Endothelial cell of umbilical vein (primary cell): ENCODE measurements at regions not wholly inside any gene's neighbourhood (a gene's known extent, or its start where the extent isn't known, plus 50 kb on each side); places are given as distances from the start of the nearest gene placed in this dataset.

Experiments used
- BruUV-seq: library from RNA; stranded (reverse); fragments of 400-500 nt; replicated peaks from 2 replicates; lab custom pipeline; 2021; lab: Mats Ljungman, UMichigan
- CTCF ChIA-PET: fragments of 300-600, 350-600 bp; sonication (Branson Sonifier 250); formaldehyde crosslinking; loops from one replicate; lab custom pipeline; 2021; ENCODE audit warnings: antibody characterized with exemption, inconsistent platforms; lab: Charles Lee
- POLR2A ChIA-PET: fragments of 300-600, 350-600 bp; sonication (Branson Sonifier 250); formaldehyde crosslinking; loops from one replicate; lab custom pipeline; 2021; ENCODE audit warnings: antibody characterized with exemption, inconsistent platforms; lab: Charles Lee
- DNase-seq: peaks from one replicate; pipeline ENCODE4 v3.0.0-alpha.2; 2011; ENCODE audit warnings: low read depth, low spot score
- FAIRE-seq: peaks from 2 replicates; lab custom pipeline; 2011; peaks lifted over from hg19 to GRCh38; lab: Jason Lieb, UNC
- H2AFZ ChIP-seq: 2 replicates; pipeline ENCODE4 v1.6.0; 2012; ENCODE audit warnings: low read depth, low read length, control low read depth, inconsistent platforms
- H3K27ac ChIP-seq: 2 replicates; pipeline ENCODE4 v1.5.1; 2011; ENCODE audit warnings: low read depth, mild to moderate bottlenecking, control low read depth, low read length, moderate library complexity; ENCODE audit not compliant: insufficient read depth
- H3K27me3 ChIP-seq, 2 experiments: 2 replicates each; pipeline versions ENCODE4 v1.6.0 to v1.6.1; 2011; ENCODE audit warnings: low read length in 2 of 2, mixed read lengths in 1 of 2; ENCODE audit not compliant: control insufficient read depth in 2 of 2, insufficient read depth in 2 of 2
- H3K36me3 ChIP-seq, 2 experiments: 2 replicates in 1 of 2; 3 replicates in 1 of 2; pipeline ENCODE4 v1.5.1; 2011; ENCODE audit warnings: low read length in 2 of 2, mild to moderate bottlenecking in 1 of 2, moderate library complexity in 1 of 2; ENCODE audit not compliant: control insufficient read depth in 2 of 2, insufficient read depth in 2 of 2; ENCODE audit errors: extremely low read depth in 1 of 2
- H3K4me1 ChIP-seq: 3 replicates; pipeline ENCODE4 v1.5.1; 2011; ENCODE audit warnings: mild to moderate bottlenecking, low read length; ENCODE audit not compliant: control insufficient read depth, insufficient read depth; ENCODE audit errors: extremely low read depth
- H3K4me2 ChIP-seq: 2 replicates; pipeline ENCODE4 v1.6.1; 2011; ENCODE audit warnings: low read length, control low read depth, mixed read lengths; ENCODE audit not compliant: insufficient read depth
- H3K4me3 ChIP-seq, 3 experiments: fragments of 200-600 bp in 1 of 3; sonication (generic), shearing (Covaris generic) in 1 of 3; replicated peaks in 1 of 3; 2 replicates each; pipeline ENCODE4 v1.5.1; 2011 to 2016; ENCODE audit warnings: control low read depth in 3 of 3, low read length in 3 of 3, mild to moderate bottlenecking in 2 of 3, inconsistent platforms in 1 of 3, low read depth in 1 of 3, moderate library complexity in 1 of 3; ENCODE audit not compliant: insufficient read depth in 1 of 3
- H3K79me2 ChIP-seq: 2 replicates; pipeline ENCODE4 v1.6.0; 2012; ENCODE audit warnings: low read length, inconsistent platforms; ENCODE audit not compliant: control insufficient read depth, insufficient read depth
- H3K9ac ChIP-seq: replicated peaks from 2 replicates; pipeline ENCODE3; 2011; ENCODE audit warnings: low read length, control low read depth; ENCODE audit not compliant: insufficient read depth; ENCODE audit errors: extremely low read depth
- H3K9me1 ChIP-seq: replicated peaks from 3 replicates; pipeline ENCODE4 v1.6.0; 2011; ENCODE audit warnings: mild to moderate bottlenecking, low read length; ENCODE audit not compliant: control insufficient read depth, insufficient read depth; ENCODE audit errors: extremely low read depth
- H3K9me3 ChIP-seq: replicated peaks from 2 replicates; pipeline ENCODE4 v1.5.1; 2012; ENCODE audit warnings: low read length, inconsistent platforms; ENCODE audit not compliant: control insufficient read depth, insufficient read depth
- H4K20me1 ChIP-seq: replicated peaks from 2 replicates; pipeline ENCODE3; 2011; ENCODE audit warnings: mild to moderate bottlenecking, low read length; ENCODE audit not compliant: control insufficient read depth, insufficient read depth; ENCODE audit errors: extremely low read depth
- EZH2 ChIP-seq: IDR thresholded peaks from 2 replicates; pipeline ENCODE4 v1.6.1; 2012; ENCODE audit warnings: borderline replicate concordance, low read depth, mild to moderate bottlenecking, moderate library complexity, low read length, inconsistent platforms; ENCODE audit not compliant: severe bottlenecking
- FOS ChIP-seq: IDR thresholded peaks from 2 replicates; pipeline ENCODE4 v1.6.1; 2011; ENCODE audit warnings: mild to moderate bottlenecking, low read length, moderate library complexity, borderline replicate concordance; ENCODE audit not compliant: insufficient read depth
- GATA2 ChIP-seq: IDR thresholded peaks from 2 replicates; pipeline ENCODE4 v1.7.0; 2011; ENCODE audit warnings: low read depth, mild to moderate bottlenecking, moderate library complexity, mixed read lengths, low read length; ENCODE audit not compliant: insufficient read length, insufficient read depth
- JUN ChIP-seq: IDR thresholded peaks from 2 replicates; pipeline ENCODE4 v1.6.1; 2011; ENCODE audit warnings: borderline replicate concordance, low read depth; ENCODE audit not compliant: insufficient read length, insufficient read depth
- MAX ChIP-seq: IDR thresholded peaks from 2 replicates; pipeline ENCODE4 v1.6.1; 2011; ENCODE audit not compliant: insufficient read depth, insufficient read length
- MYC ChIP-seq: IDR thresholded peaks from one replicate; pipeline ENCODE4 v1.6.1; 2011; ENCODE audit warnings: mild to moderate bottlenecking, low read depth, low read length
- POLR2A ChIP-seq: IDR thresholded peaks from 2 replicates; pipeline ENCODE4 v1.6.1; 2012; ENCODE audit warnings: low read depth, mild to moderate bottlenecking, control low read depth, low read length
- POLR2AphosphoS5 ChIP-seq: IDR thresholded peaks from 2 replicates; pipeline ENCODE4 v1.6.1; 2012; ENCODE audit warnings: low read depth, mild to moderate bottlenecking, control low read depth, low read length, moderate library complexity; ENCODE audit not compliant: insufficient read depth
- dilution Hi-C: fragments of 300-500 bp; cut with MboI; formaldehyde crosslinking; loops from one replicate; pipeline ENCODE4 v1.15.0; 2019; ENCODE audit warnings: low sequenced_read_pairs; ENCODE audit not compliant: extremely low pct_ligation_motif_present
- intact Hi-C: fragments of 100-400 bp; cut with micrococcal nuclease; formaldehyde crosslinking; loops from one replicate; pipeline ENCODE4 v1.10.0; 2022
- TF ChIP-seq, protein P1 (sequence below), 2 donors: IDR thresholded peaks; 1 replicate in 1 of 2; 2 replicates in 1 of 2; pipeline ENCODE4 v1.5.1; 2011; ENCODE audit warnings: low read length in 2 of 2, mild to moderate bottlenecking in 2 of 2, moderate library complexity in 2 of 2, control low read depth in 1 of 2, inconsistent platforms in 1 of 2, low read depth in 1 of 2; ENCODE audit not compliant: insufficient read depth in 1 of 2; ENCODE audit errors: extremely low read depth in 1 of 2

DNA sequence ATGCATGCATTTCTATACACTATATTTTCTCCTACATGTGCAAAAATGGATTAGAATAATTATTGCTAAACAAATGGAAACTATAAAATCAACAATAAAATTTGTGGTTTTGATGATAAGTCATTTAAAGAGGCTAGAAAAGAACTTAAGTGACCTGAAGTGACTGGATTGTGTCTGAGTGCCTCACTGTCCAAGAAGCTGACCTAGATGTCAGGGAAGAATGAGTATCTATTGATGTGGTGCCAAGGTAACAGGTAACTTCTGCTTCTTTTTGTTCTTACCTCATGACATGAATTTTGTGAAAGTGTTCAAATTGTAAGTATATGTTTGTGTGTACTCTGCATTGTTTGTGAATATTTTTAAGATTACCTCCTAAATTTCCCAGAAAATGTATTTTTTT, 1623.9 kb upstream of the ACVR2A start:
- no peaks in the 10 kb centered on the region for H3K79me2 ChIP-seq
- H3K9ac ChIP-seq: no peak overlapping the region
- POLR2A ChIA-PET: no interaction called here
- no peak overlapping the region for H3K27ac ChIP-seq
- FAIRE-seq (no peak), DNase-seq (no peak)
- CTCF ChIA-PET: no interaction called here
- H3K9me1 ChIP-seq: no peaks in the 10 kb centered on the region
- no TSS peak for BruUV-seq
- H3K36me3 ChIP-seq: no peaks in the 10 kb centered on the region
- no peak overlapping the region for H3K4me2 ChIP-seq
- no peaks in the 10 kb centered on the region for H4K20me1 ChIP-seq
- dilution Hi-C loops: no loop called here
- TF ChIP-seq FOS: no peak
- no peak for TF ChIP-seq MYC
- no peak for TF ChIP-seq GATA2
- no peaks in the 10 kb centered on the region for H3K9me3 ChIP-seq
- H3K4me3 ChIP-seq: no peak overlapping the region
- H3K4me1 ChIP-seq: no peaks in the 10 kb centered on the region
- intact Hi-C loops: no loop called here
- no peaks in the 10 kb centered on the region for H3K27me3 ChIP-seq
- H2AFZ ChIP-seq: no peak overlapping the region

DNA sequence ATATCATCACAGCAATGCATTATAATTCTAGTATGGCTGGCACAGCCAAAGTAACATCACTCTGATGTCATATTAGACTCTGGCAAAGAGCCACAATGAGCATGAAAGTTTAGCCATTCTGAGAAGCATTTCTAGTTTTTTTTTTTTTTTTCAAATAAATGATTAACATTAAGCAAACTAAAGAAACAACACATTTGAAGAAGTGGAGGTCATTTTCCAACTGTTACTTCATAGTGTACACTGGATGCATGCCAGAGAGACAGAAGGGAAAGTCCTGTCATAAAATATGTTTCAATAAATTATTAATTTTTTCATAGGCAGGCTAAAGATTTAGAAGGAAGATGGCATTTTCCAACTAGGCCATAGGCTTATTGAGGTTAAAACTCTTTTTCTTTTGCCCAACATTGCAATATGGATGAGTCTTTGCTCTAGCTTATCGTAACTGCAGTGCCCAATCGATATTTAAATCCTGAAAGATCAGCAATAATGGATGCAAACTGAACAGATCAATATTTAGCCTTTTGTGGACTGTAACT, 1630.4 kb upstream of the ACVR2A start:
- DNase-seq: no peak
- Histone ChIP-seq H3K79me2 (no peaks in the 10 kb centered on the region), H4K20me1 (no peaks in the 10 kb centered on the region), H3K9me3 (no peaks in the 10 kb centered on the region), H3K4me2 (no peak overlapping the region), H3K4me3 (no peak overlapping the region), H3K27ac (no peak overlapping the region), H2AFZ (no peak overlapping the region), H3K9ac (no peak overlapping the region), H3K27me3 (no peaks in the 10 kb centered on the region), H3K9me1 (no peaks in the 10 kb centered on the region), H3K36me3 (no peaks in the 10 kb centered on the region), H3K4me1 (no peaks in the 10 kb centered on the region)
- intact Hi-C loops (no loop called here), dilution Hi-C loops (no loop called here)
- ChIA-PET POLR2A (no interaction called here), CTCF (no interaction called here)
- BruUV-seq: no TSS peak
- no peak for FAIRE-seq
- TF ChIP-seq, protein P1, sequence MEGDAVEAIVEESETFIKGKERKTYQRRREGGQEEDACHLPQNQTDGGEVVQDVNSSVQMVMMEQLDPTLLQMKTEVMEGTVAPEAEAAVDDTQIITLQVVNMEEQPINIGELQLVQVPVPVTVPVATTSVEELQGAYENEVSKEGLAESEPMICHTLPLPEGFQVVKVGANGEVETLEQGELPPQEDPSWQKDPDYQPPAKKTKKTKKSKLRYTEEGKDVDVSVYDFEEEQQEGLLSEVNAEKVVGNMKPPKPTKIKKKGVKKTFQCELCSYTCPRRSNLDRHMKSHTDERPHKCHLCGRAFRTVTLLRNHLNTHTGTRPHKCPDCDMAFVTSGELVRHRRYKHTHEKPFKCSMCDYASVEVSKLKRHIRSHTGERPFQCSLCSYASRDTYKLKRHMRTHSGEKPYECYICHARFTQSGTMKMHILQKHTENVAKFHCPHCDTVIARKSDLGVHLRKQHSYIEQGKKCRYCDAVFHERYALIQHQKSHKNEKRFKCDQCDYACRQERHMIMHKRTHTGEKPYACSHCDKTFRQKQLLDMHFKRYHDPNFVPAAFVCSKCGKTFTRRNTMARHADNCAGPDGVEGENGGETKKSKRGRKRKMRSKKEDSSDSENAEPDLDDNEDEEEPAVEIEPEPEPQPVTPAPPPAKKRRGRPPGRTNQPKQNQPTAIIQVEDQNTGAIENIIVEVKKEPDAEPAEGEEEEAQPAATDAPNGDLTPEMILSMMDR (IDR thresholded peaks at IDR 0.05; ENCODE audit: extremely low read depth in 1 of 2, insufficient read depth in 1 of 2, low read depth in 1 of 2, low read length in 2 of 2): no peak
- TF ChIP-seq POLR2AphosphoS5: no peak
- TF ChIP-seq EZH2: no peak
- no peak for TF ChIP-seq MAX
- no peak for TF ChIP-seq POLR2A
- no peak for TF ChIP-seq GATA2
- TF ChIP-seq MYC: no peak
- TF ChIP-seq JUN: no peak
- TF ChIP-seq FOS: no peak
